HCT116 (cell line): ENCODE measurements at regions not wholly inside any gene's neighbourhood (a gene's known extent, or its start where the extent isn't known, plus 50 kb on each side); places are given as distances from the start of the nearest gene placed in this dataset.

Experiments used
- EZH2 ChIP-seq: fragments of 200-600 bp; sonication (generic); IDR thresholded peaks from 2 replicates; pipeline ENCODE4 v1.6.1; 2017; ENCODE audit warnings: antibody characterized with exemption, mixed run types
- FOSL1 ChIP-seq: IDR thresholded peaks from 2 replicates; pipeline ENCODE4 v1.6.1; 2012; ENCODE audit warnings: low read depth
- JUND ChIP-seq: IDR thresholded peaks from 2 replicates; pipeline ENCODE4 v1.6.1; 2012
- POLR2A ChIP-seq: IDR thresholded peaks from 2 replicates; pipeline ENCODE4 v1.7.0; 2011; ENCODE audit warnings: borderline replicate concordance; ENCODE audit not compliant: insufficient read depth, insufficient read length; ENCODE audit errors: extremely low read depth
- POLR2AphosphoS5 ChIP-seq: IDR thresholded peaks from 2 replicates; pipeline ENCODE4 v1.6.1; 2011; ENCODE audit warnings: mild to moderate bottlenecking, low read depth, low read length, moderate library complexity
- RAD21 ChIP-seq: IDR thresholded peaks from 2 replicates; pipeline ENCODE4 v1.6.1; 2012; ENCODE audit warnings: low read depth, mild to moderate bottlenecking
- TF ChIP-seq, protein P1 (sequence below), 3 experiments: fragments of 200-600 bp in 1 of 3; sonication (generic) in 1 of 3; IDR thresholded peaks in 2 of 3; conservative IDR thresholded peaks in 1 of 3; 2 replicates each; pipeline ENCODE4 v1.5.1; 2012 to 2017; ENCODE audit warnings: low read depth in 2 of 3, low read length in 2 of 3, antibody characterized with exemption in 1 of 3, borderline replicate concordance in 1 of 3, control low read depth in 1 of 3, mild to moderate bottlenecking in 1 of 3, mixed read lengths in 1 of 3, mixed run types in 1 of 3, moderate library complexity in 1 of 3; ENCODE audit not compliant: insufficient read depth in 1 of 3

GRCh38 chr4:28702571-28702970 lies 1841.9 kb downstream of the STIM2 start:
- TF ChIP-seq RAD21 = no peak
- TF ChIP-seq EZH2 = no peak
- no peak for TF ChIP-seq POLR2A
- TF ChIP-seq, protein P1, sequence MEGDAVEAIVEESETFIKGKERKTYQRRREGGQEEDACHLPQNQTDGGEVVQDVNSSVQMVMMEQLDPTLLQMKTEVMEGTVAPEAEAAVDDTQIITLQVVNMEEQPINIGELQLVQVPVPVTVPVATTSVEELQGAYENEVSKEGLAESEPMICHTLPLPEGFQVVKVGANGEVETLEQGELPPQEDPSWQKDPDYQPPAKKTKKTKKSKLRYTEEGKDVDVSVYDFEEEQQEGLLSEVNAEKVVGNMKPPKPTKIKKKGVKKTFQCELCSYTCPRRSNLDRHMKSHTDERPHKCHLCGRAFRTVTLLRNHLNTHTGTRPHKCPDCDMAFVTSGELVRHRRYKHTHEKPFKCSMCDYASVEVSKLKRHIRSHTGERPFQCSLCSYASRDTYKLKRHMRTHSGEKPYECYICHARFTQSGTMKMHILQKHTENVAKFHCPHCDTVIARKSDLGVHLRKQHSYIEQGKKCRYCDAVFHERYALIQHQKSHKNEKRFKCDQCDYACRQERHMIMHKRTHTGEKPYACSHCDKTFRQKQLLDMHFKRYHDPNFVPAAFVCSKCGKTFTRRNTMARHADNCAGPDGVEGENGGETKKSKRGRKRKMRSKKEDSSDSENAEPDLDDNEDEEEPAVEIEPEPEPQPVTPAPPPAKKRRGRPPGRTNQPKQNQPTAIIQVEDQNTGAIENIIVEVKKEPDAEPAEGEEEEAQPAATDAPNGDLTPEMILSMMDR (IDR thresholded peaks at IDR 0.05 in 2 of 3, conservative IDR thresholded peaks at IDR 0.05 in 1 of 3; ENCODE audit: borderline replicate concordance in 1 of 3, insufficient read depth in 1 of 3, low read depth in 2 of 3, low read length in 2 of 3) = no peak
- no peak for TF ChIP-seq JUND
- TF ChIP-seq FOSL1 = no peak
- TF ChIP-seq POLR2AphosphoS5 = no peak
